ENCODE measurements at regions not wholly inside any gene's neighbourhood (a gene's known extent, or its start where the extent isn't known, plus 50 kb on each side); places are given as distances from the start of the nearest gene placed in this dataset.

GRCh38 chr17:72556944-72557826, 436.4 kb downstream of the SOX9 start:
- no peaks in the 10 kb centered on the region for H3K9me3 Mint-ChIP-seq
- no peak overlapping the region for H3K4me3 ChIP-seq (ENCODE audit: low read depth, low read length)

GRCh38 chr17:72558971-72559476, 438.2 kb downstream of the SOX9 start:
- Histone ChIP-seq H3K27me3 (ENCODE audit: control insufficient read depth, insufficient read depth, low read length) (no peaks in the 10 kb centered on the region), H3K4me3 (ENCODE audit: low read depth, low read length) (no peak overlapping the region), H3K27ac (ENCODE audit: insufficient read depth, low read length, poor library complexity, severe bottlenecking) (no peak overlapping the region), H3K9me3 (ENCODE audit: control insufficient read depth in 2 of 2, low read length in 2 of 2) (no peaks in the 10 kb centered on the region), H3K36me3 (ENCODE audit: control insufficient read depth, insufficient read depth, low read length) (no peaks in the 10 kb centered on the region), H3K4me1 (ENCODE audit: control insufficient read depth, insufficient read depth, low read length, poor library complexity, severe bottlenecking) (no peaks in the 10 kb centered on the region)
- Mint-ChIP-seq H3K4me1 (no peaks in the 10 kb centered on the region), H3K4me3 (no peak overlapping the region), H3K36me3 (no peaks in the 10 kb centered on the region), H3K27ac (no peak overlapping the region), H3K27me3 (no peaks in the 10 kb centered on the region), H3K9me3 (no peaks in the 10 kb centered on the region)
- DNase-seq (no peak), ATAC-seq (ENCODE audit: low read depth in 2 of 2) (no peak)

More at GRCh38 chr17:72556944-72557826, 436.4 kb downstream of the SOX9 start:
- Mint-ChIP-seq H3K27me3 (no peaks in the 10 kb centered on the region), H3K27ac (no peak overlapping the region), H3K4me1 (no peaks in the 10 kb centered on the region), H3K4me3 (no peak overlapping the region), H3K36me3 (no peaks in the 10 kb centered on the region)
- Histone ChIP-seq H3K9me3 (ENCODE audit: control insufficient read depth in 2 of 2, low read length in 2 of 2) (no peaks in the 10 kb centered on the region), H3K4me1 (ENCODE audit: control insufficient read depth, insufficient read depth, low read length, poor library complexity, severe bottlenecking) (no peaks in the 10 kb centered on the region), H3K36me3 (ENCODE audit: control insufficient read depth, insufficient read depth, low read length) (no peaks in the 10 kb centered on the region), H3K27ac (ENCODE audit: insufficient read depth, low read length, poor library complexity, severe bottlenecking) (no peak overlapping the region), H3K27me3 (ENCODE audit: control insufficient read depth, insufficient read depth, low read length) (no peaks in the 10 kb centered on the region)
- ATAC-seq (ENCODE audit: low read depth in 2 of 2) (peak in 1 of 2 donors; percentile 42), DNase-seq (peak; percentile 16 to 64 (median 18))

- H3K4me1 Mint-ChIP-seq: no peaks in the 10 kb centered on the region
- Histone ChIP-seq H3K4me1 (ENCODE audit: control insufficient read depth, insufficient read depth, low read length, poor library complexity, severe bottlenecking) (no peaks in the 10 kb centered on the region), H3K36me3 (ENCODE audit: control insufficient read depth, insufficient read depth, low read length) (no peaks in the 10 kb centered on the region), H3K27me3 (ENCODE audit: control insufficient read depth, insufficient read depth, low read length) (no peaks in the 10 kb centered on the region), H3K4me3 (ENCODE audit: low read depth, low read length) (no peak overlapping the region), H3K27ac (ENCODE audit: insufficient read depth, low read length, poor library complexity, severe bottlenecking) (no peak overlapping the region), H3K9me3 (ENCODE audit: control insufficient read depth in 2 of 2, low read length in 2 of 2) (no peaks in the 10 kb centered on the region)
- H3K27me3 Mint-ChIP-seq: no peaks in the 10 kb centered on the region
- H3K27ac Mint-ChIP-seq: no peak overlapping the region
- DNase-seq (peak; percentile 17 to 59 (median 38)), ATAC-seq (ENCODE audit: low read depth in 2 of 2) (peak; percentile 54 to 61)
- no peak overlapping the region for H3K4me3 Mint-ChIP-seq
- no peaks in the 10 kb centered on the region for H3K9me3 Mint-ChIP-seq
- H3K36me3 Mint-ChIP-seq: no peaks in the 10 kb centered on the region
Observed at GRCh38 chr17:72560303-72561247, 439.8 kb downstream of the SOX9 start.

- Mint-ChIP-seq H3K36me3 (no peaks in the 10 kb centered on the region), H3K4me3 (no peak overlapping the region), H3K27me3 (no peaks in the 10 kb centered on the region), H3K27ac (no peak overlapping the region), H3K9me3 (no peaks in the 10 kb centered on the region), H3K4me1 (no peaks in the 10 kb centered on the region)
- no peaks in the 10 kb centered on the region for H3K27me3 ChIP-seq (ENCODE audit: control insufficient read depth, insufficient read depth, low read length)
- DNase-seq (no peak), ATAC-seq (ENCODE audit: low read depth in 2 of 2) (no peak)
- no peaks in the 10 kb centered on the region for H3K9me3 ChIP-seq (ENCODE audit: control insufficient read depth in 2 of 2, low read length in 2 of 2)
- H3K36me3 ChIP-seq (ENCODE audit: control insufficient read depth, insufficient read depth, low read length): no peaks in the 10 kb centered on the region
- H3K27ac ChIP-seq (ENCODE audit: insufficient read depth, low read length, poor library complexity, severe bottlenecking): no peak overlapping the region
- H3K4me1 ChIP-seq (ENCODE audit: control insufficient read depth, insufficient read depth, low read length, poor library complexity, severe bottlenecking): no peaks in the 10 kb centered on the region
- H3K4me3 ChIP-seq (ENCODE audit: low read depth, low read length): no peak overlapping the region
Observed at GRCh38 chr17:72561266-72561665, 440.4 kb downstream of the SOX9 start.

- Histone ChIP-seq H3K27ac (ENCODE audit: insufficient read depth, low read length, poor library complexity, severe bottlenecking) (no peak overlapping the region), H3K9me3 (ENCODE audit: control insufficient read depth in 2 of 2, low read length in 2 of 2) (no peaks in the 10 kb centered on the region), H3K36me3 (ENCODE audit: control insufficient read depth, insufficient read depth, low read length) (no peaks in the 10 kb centered on the region), H3K4me3 (ENCODE audit: low read depth, low read length) (no peak overlapping the region), H3K4me1 (ENCODE audit: control insufficient read depth, insufficient read depth, low read length, poor library complexity, severe bottlenecking) (no peaks in the 10 kb centered on the region), H3K27me3 (ENCODE audit: control insufficient read depth, insufficient read depth, low read length) (no peaks in the 10 kb centered on the region)
- Mint-ChIP-seq H3K36me3 (no peaks in the 10 kb centered on the region), H3K27me3 (no peaks in the 10 kb centered on the region), H3K4me1 (peaks cover 0 to 2% (median under 1%) of the 10 kb centered on the region in 4 donors), H3K9me3 (no peaks in the 10 kb centered on the region), H3K27ac (no peak overlapping the region), H3K4me3 (no peak overlapping the region)
- ATAC-seq (ENCODE audit: low read depth in 2 of 2) (no peak), DNase-seq (no peak)
Observed at GRCh38 chr17:72561680-72562079, 440.9 kb downstream of the SOX9 start.

- no peaks in the 10 kb centered on the region for H3K36me3 ChIP-seq (ENCODE audit: control insufficient read depth, insufficient read depth, low read length)
- no peak overlapping the region for H3K4me3 Mint-ChIP-seq
- no peaks in the 10 kb centered on the region for H3K4me1 ChIP-seq (ENCODE audit: control insufficient read depth, insufficient read depth, low read length, poor library complexity, severe bottlenecking)
- no peaks in the 10 kb centered on the region for H3K27me3 ChIP-seq (ENCODE audit: control insufficient read depth, insufficient read depth, low read length)
- H3K27ac Mint-ChIP-seq: peak overlapping the region in 1 of 3 donors; percentile 61
- H3K9me3 ChIP-seq (ENCODE audit: control insufficient read depth in 2 of 2, low read length in 2 of 2): no peaks in the 10 kb centered on the region
- no peaks in the 10 kb centered on the region for H3K9me3 Mint-ChIP-seq
- H3K27ac ChIP-seq (ENCODE audit: insufficient read depth, low read length, poor library complexity, severe bottlenecking): no peak overlapping the region
- no peaks in the 10 kb centered on the region for H3K27me3 Mint-ChIP-seq
- DNase-seq (no peak), ATAC-seq (ENCODE audit: low read depth in 2 of 2) (no peak)
- peaks cover 0 to 7% (median 2%) of the 10 kb centered on the region in 4 donors for H3K4me1 Mint-ChIP-seq
- H3K4me3 ChIP-seq (ENCODE audit: low read depth, low read length): no peak overlapping the region
- H3K36me3 Mint-ChIP-seq: no peaks in the 10 kb centered on the region
Observed at GRCh38 chr17:72562615-72563188, 441.9 kb downstream of the SOX9 start.

- ATAC-seq (ENCODE audit: low read depth in 2 of 2) (no peak), DNase-seq (no peak)
- Mint-ChIP-seq H3K27me3 (no peaks in the 10 kb centered on the region), H3K4me3 (no peak overlapping the region), H3K4me1 (peaks cover 0 to 7% (median 2%) of the 10 kb centered on the region in 4 donors), H3K9me3 (no peaks in the 10 kb centered on the region), H3K27ac (peak overlapping the region in 1 of 3 donors; percentile 2), H3K36me3 (no peaks in the 10 kb centered on the region)
- Histone ChIP-seq H3K4me1 (ENCODE audit: control insufficient read depth, insufficient read depth, low read length, poor library complexity, severe bottlenecking) (no peaks in the 10 kb centered on the region), H3K4me3 (ENCODE audit: low read depth, low read length) (no peak overlapping the region), H3K27ac (ENCODE audit: insufficient read depth, low read length, poor library complexity, severe bottlenecking) (no peak overlapping the region), H3K27me3 (ENCODE audit: control insufficient read depth, insufficient read depth, low read length) (no peaks in the 10 kb centered on the region), H3K36me3 (ENCODE audit: control insufficient read depth, insufficient read depth, low read length) (no peaks in the 10 kb centered on the region), H3K9me3 (ENCODE audit: control insufficient read depth in 2 of 2, low read length in 2 of 2) (no peaks in the 10 kb centered on the region)
Observed at GRCh38 chr17:72563952-72564351, 443.1 kb downstream of the SOX9 start.

Data from CD4-positive, CD25-positive, alpha-beta regulatory T cell (primary cell).